Heart left ventricle (tissue), 16 donors: ENCODE measurements at regions not wholly inside any gene's neighbourhood (a gene's known extent, or its start where the extent isn't known, plus 50 kb on each side); places are given as distances from the start of the nearest gene placed in this dataset.

Source experiments
- ATAC-seq, 4 donors: fragments of 200-7000 bp; cut with Tn5 transposase; one replicate each; pipeline ENCODE4 v1.9.1; 2020 to 2022; ENCODE audit warnings: moderate library complexity in 4 of 4, mild to moderate bottlenecking in 3 of 4, moderate number of reproducible peaks in 1 of 4
- DNase-seq, 5 donors: peaks; one replicate each; pipeline ENCODE4 v3.0.0-alpha.2; 2020
- H3K27ac ChIP-seq, 12 donors: fragments of 200-600 bp; sonication (generic) in 4 of 12; one replicate each; pipeline versions ENCODE4 v1.5.0 to v1.8.0; 2016 to 2022; ENCODE audit warnings: mild to moderate bottlenecking in 2 of 12
- H3K27me3 ChIP-seq, 9 donors: fragments of 200-600 bp; sonication (generic) in 2 of 9; one replicate each; pipeline versions ENCODE4 v1.5.1 to v1.8.0; 2016 to 2022; ENCODE audit warnings: mild to moderate bottlenecking in 3 of 9
- H3K36me3 ChIP-seq, 9 donors: fragments of 200-600 bp; sonication (generic) in 2 of 9; one replicate each; pipeline versions ENCODE4 v1.5.0 to v1.8.0; 2018 to 2022; ENCODE audit warnings: mild to moderate bottlenecking in 2 of 9
- H3K4me1 ChIP-seq, 12 donors: fragments of 200-600 bp; sonication (generic) in 4 of 12; one replicate each; pipeline versions ENCODE4 v1.5.0 to v1.8.0; 2016 to 2022; ENCODE audit warnings: mild to moderate bottlenecking in 3 of 12
- H3K4me3 ChIP-seq, 12 donors: fragments of 200-600 bp; sonication (generic) in 4 of 12; one replicate each; pipeline versions ENCODE4 v1.5.0 to v1.8.0; 2017 to 2022; ENCODE audit warnings: mild to moderate bottlenecking in 9 of 12, moderate library complexity in 4 of 12
- H3K9me3 ChIP-seq, 12 donors: fragments of 200-600 bp; sonication (generic) in 4 of 12; one replicate each; pipeline versions ENCODE4 v1.5.0 to v1.8.0; 2016 to 2022; ENCODE audit warnings: mild to moderate bottlenecking in 1 of 12
- CTCF ChIP-seq, 12 donors: fragments of 200-600 bp; sonication (generic) in 4 of 12; IDR thresholded peaks; one replicate each; pipeline versions ENCODE4 v1.5.0 to v1.8.0; 2018 to 2022; ENCODE audit warnings: antibody characterized with exemption in 12 of 12, mild to moderate bottlenecking in 5 of 12
- POLR2A ChIP-seq, 2 donors: fragments of 450-650 bp; IDR thresholded peaks; one replicate each; pipeline ENCODE4 v1.6.1; 2017; ENCODE audit warnings: antibody characterized with exemption in 2 of 2, mild to moderate bottlenecking in 2 of 2, moderate library complexity in 2 of 2
- WGBS, 4 donors: extraction: QIAGEN DNeasy Blood & Tissue Kit in 2 of 4; methylation state at CpG; one replicate each; pipeline versions ENCODE4 v1.1.5 to v1.1.7; 2013 to 2018; 5-methylcytosine and 5-hydroxymethylcytosine counted together
- intact Hi-C, 10 donors: fragments of 100-400 bp; cut with DNase I; formaldehyde crosslinking; loops; one replicate each; pipeline versions ENCODE4 v1.11.1 to v1.14.2; 2022
- donor health status: ischemic (EF 13 %, LVEDD 7.1; RV severe dilation, severe dysfunction).
- donor health status: healthy with polysubstance abuse.
- donor health status: DM: no; HTN: yes; CAD: no.
- donor health status: DM: no; HTN: no; CAD: no.
- donor health status: ischemic (EF 25% LVEDD 6.9; RV normal size, moderate dysfunction).
- donor health status: ischemic (EF 25% LVEDD 5.7; RV mildly dilated, moderate dysfunction).
- donor health status: healthy.
- donor health status: DM: yes; HTN: yes; CAD: no.
- donor health status: ischemic (EF 35%, LVEDD 5.7; RV mildly dilated, moderate dysfunction).
- donor health status: nonischemic (EF 11% LVEDD 7.7; RV severe dilation, severe dysfunction).
- donor health status: DM: yes; HTN: yes; CAD: no.
- donor health status: PGD.
- donor health status: ischemic (EF 29% LVEDD 5.4; RV normal size, mild dysfunction).
- donor health status: nonischemic (EF 23%, LVEDD 6.1; RV moderate dilation, normal function).

DNA sequence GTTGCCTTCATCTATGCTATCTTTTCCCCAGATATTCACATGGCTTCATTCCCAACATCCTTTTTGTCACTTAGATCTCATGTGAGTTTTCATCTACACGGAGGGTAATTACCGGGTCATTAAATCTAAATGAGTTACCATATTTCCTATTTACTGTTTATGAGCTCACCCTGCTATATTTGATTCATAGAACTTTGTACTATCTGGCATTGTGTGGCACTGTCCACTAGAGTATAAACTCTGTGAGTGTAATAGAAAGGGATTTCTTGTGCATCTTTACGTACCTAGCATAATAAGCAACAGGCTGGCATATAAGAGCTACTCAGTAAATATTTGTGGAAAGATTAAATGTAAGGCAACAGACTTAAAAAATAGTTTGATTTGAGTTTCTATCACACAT lies 86.1 kb upstream of the LMO3 start:
- Histone ChIP-seq H3K36me3 (no peaks in the 10 kb centered on the region), H3K27ac (no peak overlapping the region), H3K27me3 (no peaks in the 10 kb centered on the region), H3K4me1 (no peaks in the 10 kb centered on the region), H3K9me3 (peaks cover 0 to 19% (median 5%) of the 10 kb centered on the region in 12 donors), H3K4me3 (no peak overlapping the region)
- ATAC-seq (no peak), DNase-seq (no peak)
- intact Hi-C loops: loop anchor here in 1 of 10 donors (10.0 kb wide), 1 partner anchor 307 kb away; no protein-coding TSS in a partner anchor
- 86 to 91% (median 89%) methylated on average over 3 of the region's 3 CpGs for WGBS, 4 donors
- TF ChIP-seq CTCF (IDR thresholded peaks at IDR 0.05): no peak
- TF ChIP-seq POLR2A (IDR thresholded peaks at IDR 0.05): no peak

GRCh38 chr12:16691624-16692023 lies 85.7 kb upstream of the LMO3 start:
- intact Hi-C loops: loop anchor here in 1 of 10 donors (10.0 kb wide), 1 partner anchor 307 kb away; no protein-coding TSS in a partner anchor
- DNase-seq: no peak
- Histone ChIP-seq H3K36me3 (no peaks in the 10 kb centered on the region), H3K4me1 (no peaks in the 10 kb centered on the region), H3K9me3 (peaks cover 0 to 19% (median 5%) of the 10 kb centered on the region in 12 donors), H3K27ac (no peak overlapping the region), H3K4me3 (no peak overlapping the region), H3K27me3 (no peaks in the 10 kb centered on the region)
- WGBS, 4 donors: 77 to 87% (median 83%) methylated on average over 2 of the region's 2 CpGs
- TF ChIP-seq POLR2A (IDR thresholded peaks at IDR 0.05) (no peak), CTCF (IDR thresholded peaks at IDR 0.05) (no peak)
- ATAC-seq: no peak

GRCh38 chr12:16688200-16688599 lies 82.2 kb upstream of the LMO3 start:
- Histone ChIP-seq H3K4me1 (no peaks in the 10 kb centered on the region), H3K9me3 (peaks cover 0 to 7% (median under 1%) of the 10 kb centered on the region in 12 donors), H3K27me3 (no peaks in the 10 kb centered on the region), H3K4me3 (no peak overlapping the region), H3K36me3 (no peaks in the 10 kb centered on the region), H3K27ac (no peak overlapping the region)
- DNase-seq (no peak), ATAC-seq (no peak)
- TF ChIP-seq POLR2A (IDR thresholded peaks at IDR 0.05) (no peak), CTCF (IDR thresholded peaks at IDR 0.05) (no peak)
- intact Hi-C loops: no loop called here
- WGBS, 4 donors: 78 to 86% (median 83%) methylated on average over 1 of the region's 1 CpG

- no peak for TF ChIP-seq POLR2A (IDR thresholded peaks at IDR 0.05)
- TF ChIP-seq CTCF (IDR thresholded peaks at IDR 0.05): no peak
- no peaks in the 10 kb centered on the region for H3K9me3 ChIP-seq
- H3K27ac ChIP-seq: no peak overlapping the region
- H3K4me1 ChIP-seq: no peaks in the 10 kb centered on the region
- intact Hi-C loops: no loop called here
- DNase-seq: no peak
- H3K4me3 ChIP-seq: no peak overlapping the region
- no peak for ATAC-seq
- H3K36me3 ChIP-seq: no peaks in the 10 kb centered on the region
- H3K27me3 ChIP-seq: no peaks in the 10 kb centered on the region
- 69 to 74% (median 73%) methylated on average over 4 of the region's 4 CpGs for WGBS, 4 donors
These were observed 79.1 kb upstream of the LMO3 start for GRCh38 chr12:16685107-16685506.
